HG03095 (cell line): ENCODE measurements at regions not wholly inside any gene's neighbourhood (a gene's known extent, or its start where the extent isn't known, plus 50 kb on each side); places are given as distances from the start of the nearest gene placed in this dataset.
A peak's percentile ranks its signal among the peaks of the same experiment; 100 is the strongest.

Source experiments
- ATAC-seq: cut with Tn5 transposase; IDR thresholded peaks from one replicate; pipeline ENCODE4 v1.9.1; 2021; ENCODE audit warnings: moderate library complexity; ENCODE audit not compliant: unreplicated experiment

GRCh38 chr6:22017272-22017671 is 279.6 kb downstream of the PRL start:
- ATAC-seq: no peak

- no peak for ATAC-seq
Measured at GRCh38 chr6:22017766-22018165, 279.1 kb downstream of the PRL start.

- no peak for ATAC-seq
Measured at GRCh38 chr6:22019857-22020256, 277.0 kb downstream of the PRL start.

- ATAC-seq: no peak
Measured at GRCh38 chr6:22020299-22021003, 276.4 kb downstream of the PRL start.

- ATAC-seq: no peak
Measured at GRCh38 chr6:22021966-22022365, 274.9 kb downstream of the PRL start.

GRCh38 chr6:22023937-22024336 is 272.9 kb downstream of the PRL start:
- ATAC-seq: no peak

- ATAC-seq: peak; percentile 38
Measured at GRCh38 chr6:22024973-22025467, 271.8 kb downstream of the PRL start.

GRCh38 chr6:22025468-22026163 is 271.2 kb downstream of the PRL start:
- peak; percentile 58 for ATAC-seq

GRCh38 chr6:22026164-22026678 is 270.6 kb downstream of the PRL start:
- ATAC-seq: no peak

- ATAC-seq: no peak
Measured at GRCh38 chr6:22027040-22027725, 269.7 kb downstream of the PRL start.

- no peak for ATAC-seq
Measured at GRCh38 chr6:22028403-22029090, 268.3 kb downstream of the PRL start.

- ATAC-seq: no peak
Measured at GRCh38 chr6:22029171-22029570, 267.7 kb downstream of the PRL start.

GRCh38 chr6:22030730-22031619 is 265.9 kb downstream of the PRL start:
- ATAC-seq: no peak

GRCh38 chr6:22035690-22036089 is 261.1 kb downstream of the PRL start:
- no peak for ATAC-seq

- peak; percentile 55 for ATAC-seq
Measured at GRCh38 chr6:22036275-22036674, 260.6 kb downstream of the PRL start.

- ATAC-seq: no peak
Measured at GRCh38 chr6:22036699-22037098, 260.1 kb downstream of the PRL start.

GRCh38 chr6:22041797-22042480 is 254.9 kb downstream of the PRL start:
- ATAC-seq: no peak

GRCh38 chr6:22042706-22043105 is 254.1 kb downstream of the PRL start:
- ATAC-seq: no peak

- no peak for ATAC-seq
Measured at GRCh38 chr6:22043284-22043962, 253.4 kb downstream of the PRL start.
